IPS-20b (cell line): ENCODE measurements at regions not wholly inside any gene's neighbourhood (a gene's known extent, or its start where the extent isn't known, plus 50 kb on each side); places are given as distances from the start of the nearest gene placed in this dataset.
"Not testable (repeated sequence)": the region's sequence is repeated elsewhere in the genome, so short reads cannot be mapped to it uniquely, and the experiment has no call there.

Experiments used
- H3K27ac ChIP-seq: one replicate; pipeline ENCODE4 v1.5.1; 2013; ENCODE audit warnings: low read length
- H3K27me3 ChIP-seq: 2 replicates; pipeline ENCODE4 v1.6.1; 2013; ENCODE audit warnings: mild to moderate bottlenecking, low read length, inconsistent platforms; ENCODE audit not compliant: insufficient read depth
- H3K36me3 ChIP-seq: 2 replicates; pipeline ENCODE4 v1.6.1; 2013; ENCODE audit warnings: low read depth, mild to moderate bottlenecking, inconsistent platforms, low read length, moderate library complexity; ENCODE audit not compliant: insufficient read depth
- H3K4me1 ChIP-seq: 2 replicates; pipeline ENCODE4 v1.6.1; 2013; ENCODE audit warnings: mild to moderate bottlenecking, control low read depth, inconsistent platforms, low read length, moderate library complexity; ENCODE audit not compliant: insufficient read depth
- H3K4me3 ChIP-seq: 2 replicates; pipeline ENCODE4 v1.5.1; 2013; ENCODE audit warnings: mild to moderate bottlenecking, low read length, inconsistent platforms
- H3K9ac ChIP-seq: 2 replicates; pipeline ENCODE4 v1.6.1; 2013; ENCODE audit warnings: low read depth, mild to moderate bottlenecking, inconsistent platforms, low read length, moderate library complexity
- H3K9me3 ChIP-seq: 2 replicates; pipeline ENCODE4 v1.6.1; 2013; ENCODE audit warnings: mild to moderate bottlenecking, low read depth, low read length, inconsistent platforms; ENCODE audit not compliant: insufficient read depth

GRCh38 chr7:109719359-109719758, 1149.7 kb downstream of the DNAJB9 start:
- not testable (repeated sequence) for H3K4me1 ChIP-seq, H3K9ac ChIP-seq, H3K27ac ChIP-seq, H3K4me3 ChIP-seq, H3K27me3 ChIP-seq, H3K9me3 ChIP-seq, H3K36me3 ChIP-seq

- peaks cover 8% of the 10 kb centered on the region; the same call in 1 of the 2 replicates for H3K9me3 ChIP-seq
- no peaks in the 10 kb centered on the region for H3K36me3 ChIP-seq
- H3K4me1 ChIP-seq = no peaks in the 10 kb centered on the region
- no peak overlapping the region for H3K9ac ChIP-seq
- H3K27ac ChIP-seq = no peak overlapping the region
- no peak overlapping the region for H3K4me3 ChIP-seq
- no peaks in the 10 kb centered on the region for H3K27me3 ChIP-seq
These were observed 1164.9 kb downstream of the DNAJB9 start for GRCh38 chr7:109734601-109735000.

GRCh38 chr7:109735881-109736280, 1166.2 kb downstream of the DNAJB9 start:
- H3K9me3 ChIP-seq = peaks cover 8% of the 10 kb centered on the region; the same call in 1 of the 2 replicates
- no peak overlapping the region for H3K4me3 ChIP-seq
- H3K36me3 ChIP-seq = no peaks in the 10 kb centered on the region
- H3K9ac ChIP-seq = no peak overlapping the region
- no peaks in the 10 kb centered on the region for H3K4me1 ChIP-seq
- H3K27me3 ChIP-seq = no peaks in the 10 kb centered on the region
- no peak overlapping the region for H3K27ac ChIP-seq

DNA sequence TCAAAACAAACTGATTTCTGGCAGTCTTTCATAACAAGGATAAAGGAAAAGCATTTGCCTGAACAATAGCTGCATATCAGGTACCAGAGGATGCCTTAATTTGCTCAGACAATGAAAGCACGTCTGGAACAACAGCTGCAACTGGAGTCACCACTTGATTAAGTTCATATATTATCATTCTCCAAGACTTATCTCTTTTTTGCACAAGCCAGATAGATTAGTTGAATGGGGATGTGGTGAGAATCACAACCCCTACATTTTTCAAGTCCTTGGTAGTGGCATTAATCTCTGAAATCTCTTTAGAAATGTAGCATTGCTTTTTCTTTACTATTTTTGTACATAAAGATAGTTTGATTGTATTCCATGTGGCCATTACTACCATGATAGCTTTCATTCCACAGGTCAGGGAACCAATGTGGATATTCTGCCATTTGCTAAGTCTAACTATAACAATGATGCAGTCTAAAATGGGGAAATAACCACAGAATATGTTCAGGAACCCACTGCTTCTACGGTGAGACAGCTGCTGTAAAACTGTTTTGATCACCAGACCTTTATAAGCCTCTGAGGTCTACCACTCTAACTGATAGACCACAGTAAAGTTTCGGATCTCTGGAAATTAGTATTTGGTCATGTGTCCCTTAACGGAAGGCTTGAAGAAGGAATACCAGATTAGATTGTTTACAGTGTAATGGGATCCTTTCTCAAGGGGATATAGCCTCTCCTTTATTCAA, 1176.2 kb downstream of the DNAJB9 start:
- H3K36me3 ChIP-seq = no peaks in the 10 kb centered on the region
- H3K9ac ChIP-seq = no peak overlapping the region
- no peaks in the 10 kb centered on the region for H3K9me3 ChIP-seq
- no peak overlapping the region for H3K27ac ChIP-seq
- H3K4me1 ChIP-seq = no peaks in the 10 kb centered on the region
- no peaks in the 10 kb centered on the region for H3K27me3 ChIP-seq
- H3K4me3 ChIP-seq = no peak overlapping the region

- Histone ChIP-seq H3K4me3 (no peak overlapping the region), H3K27me3 (no peaks in the 10 kb centered on the region), H3K9ac (no peak overlapping the region), H3K4me1 (no peaks in the 10 kb centered on the region), H3K9me3 (no peaks in the 10 kb centered on the region), H3K36me3 (no peaks in the 10 kb centered on the region), H3K27ac (no peak overlapping the region)
These were observed 1181.6 kb downstream of the DNAJB9 start for GRCh38 chr7:109751241-109751640.

- Histone ChIP-seq H3K4me3 (no peak overlapping the region), H3K27me3 (no peaks in the 10 kb centered on the region), H3K27ac (no peak overlapping the region), H3K9ac (no peak overlapping the region), H3K9me3 (no peaks in the 10 kb centered on the region), H3K36me3 (no peaks in the 10 kb centered on the region), H3K4me1 (no peaks in the 10 kb centered on the region)
These were observed 1182.4 kb downstream of the DNAJB9 start for GRCh38 chr7:109752068-109752467.

DNA sequence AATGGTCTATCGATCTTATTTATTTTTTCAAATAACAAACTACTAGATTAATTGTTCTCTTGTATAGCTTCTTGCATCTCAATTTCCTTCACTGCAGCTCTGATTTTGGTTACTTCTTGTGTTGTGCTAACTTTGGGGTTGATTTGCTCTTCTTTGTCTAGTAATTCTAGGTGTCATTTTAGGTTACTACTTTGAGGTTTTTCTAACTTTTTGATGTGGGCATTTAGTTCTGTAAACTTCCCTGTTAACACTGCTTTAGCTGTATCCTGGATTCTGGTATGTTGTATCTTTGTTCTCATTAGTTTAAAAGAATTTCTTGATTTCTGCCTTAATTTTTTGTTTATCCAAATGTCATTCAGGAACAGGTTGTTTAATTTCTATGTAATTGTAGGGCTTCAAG, 1188.0 kb downstream of the DNAJB9 start:
- H3K9me3 ChIP-seq = no peaks in the 10 kb centered on the region
- no peaks in the 10 kb centered on the region for H3K27me3 ChIP-seq
- H3K4me3 ChIP-seq = no peak overlapping the region

DNA sequence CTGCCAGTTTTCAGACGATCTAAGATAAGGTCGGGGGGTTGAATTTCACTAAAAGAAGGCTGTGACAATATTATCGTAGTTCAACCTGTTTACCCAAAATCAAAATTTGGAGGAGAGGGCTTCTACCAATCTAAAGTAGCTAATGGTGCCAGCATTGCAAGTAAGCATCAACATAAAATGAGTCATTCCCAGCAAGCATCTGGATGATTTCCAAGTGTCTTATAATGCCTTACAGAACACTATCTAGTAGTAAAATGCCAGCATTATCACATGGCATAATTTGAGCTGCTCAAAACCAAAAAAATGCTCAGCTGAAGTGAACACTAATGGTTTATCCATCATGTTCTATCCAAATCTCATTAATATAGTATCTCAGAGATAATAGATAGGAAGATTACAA, 1193.9 kb downstream of the DNAJB9 start:
- Histone ChIP-seq H3K9me3 (no peaks in the 10 kb centered on the region), H3K4me3 (no peak overlapping the region), H3K27me3 (no peaks in the 10 kb centered on the region), H3K36me3 (no peaks in the 10 kb centered on the region), H3K27ac (no peak overlapping the region), H3K9ac (no peak overlapping the region), H3K4me1 (no peaks in the 10 kb centered on the region)

More for the DNA sequence above, 1188.0 kb downstream of the DNAJB9 start:
- H3K4me1 ChIP-seq = no peaks in the 10 kb centered on the region
- H3K9ac ChIP-seq = no peak overlapping the region
- H3K27ac ChIP-seq = no peak overlapping the region
- H3K36me3 ChIP-seq = no peaks in the 10 kb centered on the region

DNA sequence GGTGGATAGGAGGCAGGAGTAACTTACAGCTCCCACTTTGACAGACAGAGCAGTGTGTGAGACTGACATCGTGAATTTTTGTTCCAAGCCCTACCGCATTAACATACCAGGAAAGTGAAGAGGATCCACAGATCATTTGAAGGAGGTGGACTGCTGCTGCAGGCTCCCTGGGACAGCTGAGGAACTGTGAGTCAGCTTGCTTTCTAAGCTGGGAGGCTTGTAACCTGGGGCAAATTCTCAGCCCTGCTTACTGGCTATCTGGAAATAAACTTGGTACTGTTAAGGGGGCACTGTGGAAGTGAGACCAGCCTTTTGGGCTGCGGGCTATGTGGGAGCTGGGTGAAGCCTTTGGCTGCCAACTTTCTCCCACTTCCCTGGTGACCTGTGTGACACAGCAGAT, 1202.5 kb downstream of the DNAJB9 start:
- no peaks in the 10 kb centered on the region for H3K27me3 ChIP-seq
- H3K9me3 ChIP-seq = no peaks in the 10 kb centered on the region; the same call in 1 of the 2 replicates
- H3K27ac ChIP-seq = no peak overlapping the region

GRCh38 chr7:109782806-109783205, 1213.1 kb downstream of the DNAJB9 start:
- H3K4me1 ChIP-seq = no peaks in the 10 kb centered on the region
- no peak overlapping the region for H3K9ac ChIP-seq
- H3K9me3 ChIP-seq = no peaks in the 10 kb centered on the region
- no peak overlapping the region for H3K27ac ChIP-seq
- no peaks in the 10 kb centered on the region for H3K27me3 ChIP-seq
- H3K4me3 ChIP-seq = no peak overlapping the region
- H3K36me3 ChIP-seq = no peaks in the 10 kb centered on the region

More for the DNA sequence above, 1202.5 kb downstream of the DNAJB9 start:
- Histone ChIP-seq H3K4me1 (no peaks in the 10 kb centered on the region), H3K36me3 (no peaks in the 10 kb centered on the region), H3K4me3 (no peak overlapping the region), H3K9ac (no peak overlapping the region)

DNA sequence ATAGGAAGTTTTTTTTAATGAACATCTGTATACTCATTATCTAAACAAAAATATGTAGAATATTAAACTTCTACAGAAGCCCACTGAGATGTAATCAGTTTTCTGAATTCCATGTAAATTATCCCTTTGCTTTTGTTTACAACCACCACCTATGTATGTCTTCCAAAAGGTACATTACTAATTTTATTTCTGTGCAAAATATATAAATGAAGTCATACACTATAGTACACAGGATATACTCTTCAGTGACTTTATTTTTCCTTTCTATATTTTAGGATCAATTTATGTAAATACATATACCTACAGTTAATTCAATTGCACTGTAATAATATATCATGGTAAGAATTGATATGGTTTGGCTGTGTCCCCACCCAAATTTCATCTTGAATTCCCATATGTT, 1236.9 kb downstream of the DNAJB9 start:
- H3K9me3 ChIP-seq = no peaks in the 10 kb centered on the region
- H3K4me1 ChIP-seq = no peaks in the 10 kb centered on the region
- H3K4me3 ChIP-seq = no peak overlapping the region
- H3K9ac ChIP-seq = no peak overlapping the region
- H3K36me3 ChIP-seq = no peaks in the 10 kb centered on the region
- H3K27me3 ChIP-seq = no peaks in the 10 kb centered on the region
- no peak overlapping the region for H3K27ac ChIP-seq

DNA sequence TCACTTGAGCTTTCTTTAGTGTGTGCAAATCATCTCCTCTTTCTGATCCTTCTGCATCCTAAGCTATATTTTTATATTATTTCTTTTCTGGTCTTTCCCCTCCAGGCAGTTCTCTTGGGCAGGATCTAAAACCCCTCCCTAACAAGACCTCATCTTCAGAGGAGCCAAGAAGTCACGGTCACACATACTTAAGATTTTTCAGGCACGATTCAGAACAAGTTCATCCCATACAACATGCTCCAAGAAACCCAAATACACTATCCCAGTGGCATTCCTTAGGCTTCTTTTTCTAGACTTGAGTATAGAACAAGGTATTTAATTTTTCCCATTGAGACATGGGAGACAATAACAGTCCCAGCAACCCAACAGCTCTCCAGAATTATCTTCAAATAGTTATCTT, 1251.5 kb downstream of the DNAJB9 start:
- H3K9ac ChIP-seq = no peak overlapping the region
- H3K4me3 ChIP-seq = no peak overlapping the region
- no peaks in the 10 kb centered on the region for H3K36me3 ChIP-seq
- H3K9me3 ChIP-seq = peaks cover 5% of the 10 kb centered on the region; the same call in 1 of the 2 replicates
- H3K27me3 ChIP-seq = no peaks in the 10 kb centered on the region
- no peak overlapping the region for H3K27ac ChIP-seq
- H3K4me1 ChIP-seq = no peaks in the 10 kb centered on the region
